ENCODE measurements at regions not wholly inside any gene's neighbourhood (a gene's known extent, or its start where the extent isn't known, plus 50 kb on each side); places are given as distances from the start of the nearest gene placed in this dataset.

GRCh38 chr11:21635394-21636145 is 557.3 kb upstream of the ANO5 start:
- TF ChIP-seq POLR2AphosphoS5 (IDR thresholded peaks at IDR 0.05; ENCODE audit: insufficient read depth, low read depth, low read length): no peak
- no peak for TF ChIP-seq EZH2 (IDR thresholded peaks at IDR 0.05; ENCODE audit: borderline replicate concordance, low read depth, low read length, severe bottlenecking)
- TF ChIP-seq CTCF (IDR thresholded peaks at IDR 0.05; ENCODE audit: extremely low read depth in 1 of 2, insufficient read depth in 1 of 2, low read depth in 1 of 2, low read length in 2 of 2): no peak
- TF ChIP-seq POLR2A (IDR thresholded peaks at IDR 0.05; ENCODE audit: low read depth, low read length): no peak
- no peak for TF ChIP-seq JUN (IDR thresholded peaks at IDR 0.05; ENCODE audit: borderline replicate concordance, insufficient read depth, insufficient read length, low read depth)

All from endothelial cell of umbilical vein (primary cell).